ENCODE measurements at regions not wholly inside any gene's neighbourhood (a gene's known extent, or its start where the extent isn't known, plus 50 kb on each side); places are given as distances from the start of the nearest gene placed in this dataset.

DNA sequence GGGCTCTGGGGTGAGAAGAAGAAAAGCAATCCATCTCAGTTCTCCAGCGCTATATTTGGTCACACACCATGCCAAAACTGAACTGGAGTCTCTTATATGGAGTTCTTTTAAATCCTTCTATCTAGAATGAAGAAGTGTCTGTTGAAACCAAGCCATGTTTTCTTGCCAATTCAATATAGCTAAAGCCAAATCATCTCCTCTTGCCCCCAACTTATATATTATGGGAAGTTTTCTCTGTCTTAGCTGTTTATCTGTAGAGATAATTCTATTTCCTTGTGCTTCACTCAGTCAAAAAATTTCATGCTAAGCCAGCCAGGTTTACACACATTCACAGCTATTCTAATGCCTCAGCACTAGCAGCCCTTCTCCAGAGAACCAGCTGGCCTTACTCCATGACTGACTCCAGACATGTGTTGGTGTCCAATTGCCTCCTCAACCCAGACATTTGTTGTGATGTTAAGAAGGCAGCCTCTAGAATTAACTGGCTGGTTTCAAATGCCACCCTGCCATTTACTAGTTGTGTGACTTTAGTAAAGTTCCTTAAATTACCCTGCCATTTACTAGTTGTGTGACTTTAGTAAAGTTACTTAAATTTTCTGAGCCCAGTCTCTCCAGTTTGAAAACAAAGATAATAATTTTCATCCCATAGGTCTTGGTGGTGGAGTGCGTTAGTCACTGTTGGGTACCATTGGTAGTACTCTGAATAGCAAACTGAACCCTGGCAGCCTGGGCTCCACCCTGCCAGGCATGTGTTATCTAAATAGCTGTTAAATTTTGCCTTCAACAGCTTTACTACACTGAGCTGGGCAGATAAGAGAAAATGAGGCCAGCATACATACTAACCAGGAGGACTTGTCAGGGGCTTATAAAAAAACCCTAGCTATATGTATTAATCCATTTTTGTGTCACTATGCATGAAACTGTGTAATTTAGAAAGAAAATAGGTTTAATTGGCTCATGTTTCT, 525.1 kb downstream of the LMO7 start:
- no peak for TF ChIP-seq TEAD4 (IDR thresholded peaks at IDR 0.05; ENCODE audit: borderline replicate concordance, insufficient read depth)
- TF ChIP-seq YY1 (IDR thresholded peaks at IDR 0.05; ENCODE audit: low read depth), result no peak
- TF ChIP-seq, protein P1, sequence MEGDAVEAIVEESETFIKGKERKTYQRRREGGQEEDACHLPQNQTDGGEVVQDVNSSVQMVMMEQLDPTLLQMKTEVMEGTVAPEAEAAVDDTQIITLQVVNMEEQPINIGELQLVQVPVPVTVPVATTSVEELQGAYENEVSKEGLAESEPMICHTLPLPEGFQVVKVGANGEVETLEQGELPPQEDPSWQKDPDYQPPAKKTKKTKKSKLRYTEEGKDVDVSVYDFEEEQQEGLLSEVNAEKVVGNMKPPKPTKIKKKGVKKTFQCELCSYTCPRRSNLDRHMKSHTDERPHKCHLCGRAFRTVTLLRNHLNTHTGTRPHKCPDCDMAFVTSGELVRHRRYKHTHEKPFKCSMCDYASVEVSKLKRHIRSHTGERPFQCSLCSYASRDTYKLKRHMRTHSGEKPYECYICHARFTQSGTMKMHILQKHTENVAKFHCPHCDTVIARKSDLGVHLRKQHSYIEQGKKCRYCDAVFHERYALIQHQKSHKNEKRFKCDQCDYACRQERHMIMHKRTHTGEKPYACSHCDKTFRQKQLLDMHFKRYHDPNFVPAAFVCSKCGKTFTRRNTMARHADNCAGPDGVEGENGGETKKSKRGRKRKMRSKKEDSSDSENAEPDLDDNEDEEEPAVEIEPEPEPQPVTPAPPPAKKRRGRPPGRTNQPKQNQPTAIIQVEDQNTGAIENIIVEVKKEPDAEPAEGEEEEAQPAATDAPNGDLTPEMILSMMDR (IDR thresholded peaks at IDR 0.05), result no peak
- TF ChIP-seq RXRA (IDR thresholded peaks at IDR 0.05; ENCODE audit: borderline replicate concordance, low read depth), result no peak
- TF ChIP-seq, protein P2, sequence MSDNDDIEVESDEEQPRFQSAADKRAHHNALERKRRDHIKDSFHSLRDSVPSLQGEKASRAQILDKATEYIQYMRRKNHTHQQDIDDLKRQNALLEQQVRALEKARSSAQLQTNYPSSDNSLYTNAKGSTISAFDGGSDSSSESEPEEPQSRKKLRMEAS (IDR thresholded peaks at IDR 0.05; ENCODE audit: low read depth), result no peak
- TF ChIP-seq SMC3 (IDR thresholded peaks at IDR 0.05; ENCODE audit: low read depth, low read length), result no peak
- TF ChIP-seq, protein P3, sequence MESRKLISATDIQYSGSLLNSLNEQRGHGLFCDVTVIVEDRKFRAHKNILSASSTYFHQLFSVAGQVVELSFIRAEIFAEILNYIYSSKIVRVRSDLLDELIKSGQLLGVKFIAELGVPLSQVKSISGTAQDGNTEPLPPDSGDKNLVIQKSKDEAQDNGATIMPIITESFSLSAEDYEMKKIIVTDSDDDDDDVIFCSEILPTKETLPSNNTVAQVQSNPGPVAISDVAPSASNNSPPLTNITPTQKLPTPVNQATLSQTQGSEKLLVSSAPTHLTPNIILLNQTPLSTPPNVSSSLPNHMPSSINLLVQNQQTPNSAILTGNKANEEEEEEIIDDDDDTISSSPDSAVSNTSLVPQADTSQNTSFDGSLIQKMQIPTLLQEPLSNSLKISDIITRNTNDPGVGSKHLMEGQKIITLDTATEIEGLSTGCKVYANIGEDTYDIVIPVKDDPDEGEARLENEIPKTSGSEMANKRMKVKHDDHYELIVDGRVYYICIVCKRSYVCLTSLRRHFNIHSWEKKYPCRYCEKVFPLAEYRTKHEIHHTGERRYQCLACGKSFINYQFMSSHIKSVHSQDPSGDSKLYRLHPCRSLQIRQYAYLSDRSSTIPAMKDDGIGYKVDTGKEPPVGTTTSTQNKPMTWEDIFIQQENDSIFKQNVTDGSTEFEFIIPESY (IDR thresholded peaks at IDR 0.05; ENCODE audit: borderline replicate concordance, low read depth), result no peak
- TF ChIP-seq, protein P4, sequence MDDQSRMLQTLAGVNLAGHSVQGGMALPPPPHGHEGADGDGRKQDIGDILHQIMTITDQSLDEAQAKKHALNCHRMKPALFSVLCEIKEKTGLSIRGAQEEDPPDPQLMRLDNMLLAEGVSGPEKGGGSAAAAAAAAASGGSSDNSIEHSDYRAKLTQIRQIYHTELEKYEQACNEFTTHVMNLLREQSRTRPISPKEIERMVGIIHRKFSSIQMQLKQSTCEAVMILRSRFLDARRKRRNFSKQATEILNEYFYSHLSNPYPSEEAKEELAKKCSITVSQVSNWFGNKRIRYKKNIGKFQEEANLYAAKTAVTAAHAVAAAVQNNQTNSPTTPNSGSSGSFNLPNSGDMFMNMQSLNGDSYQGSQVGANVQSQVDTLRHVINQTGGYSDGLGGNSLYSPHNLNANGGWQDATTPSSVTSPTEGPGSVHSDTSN (IDR thresholded peaks at IDR 0.05), result no peak
- TF ChIP-seq POLR2AphosphoS5 (IDR thresholded peaks at IDR 0.05; ENCODE audit: low read depth, low read length), result no peak
- no peak for TF ChIP-seq RFX5 (IDR thresholded peaks at IDR 0.05; ENCODE audit: low read length)
- no peak for TF ChIP-seq MXI1 (IDR thresholded peaks at IDR 0.05; ENCODE audit: low read depth, low read length)
- TF ChIP-seq FOSL2 (IDR thresholded peaks at IDR 0.05; ENCODE audit: borderline replicate concordance, low read depth), result no peak
